ENCODE measurements at regions not wholly inside any gene's neighbourhood (a gene's known extent, or its start where the extent isn't known, plus 50 kb on each side); places are given as distances from the start of the nearest gene placed in this dataset.

GRCh38 chr2:236375973-236376476 is 111.8 kb upstream of the ASB18 start:
- TF ChIP-seq, protein P1, sequence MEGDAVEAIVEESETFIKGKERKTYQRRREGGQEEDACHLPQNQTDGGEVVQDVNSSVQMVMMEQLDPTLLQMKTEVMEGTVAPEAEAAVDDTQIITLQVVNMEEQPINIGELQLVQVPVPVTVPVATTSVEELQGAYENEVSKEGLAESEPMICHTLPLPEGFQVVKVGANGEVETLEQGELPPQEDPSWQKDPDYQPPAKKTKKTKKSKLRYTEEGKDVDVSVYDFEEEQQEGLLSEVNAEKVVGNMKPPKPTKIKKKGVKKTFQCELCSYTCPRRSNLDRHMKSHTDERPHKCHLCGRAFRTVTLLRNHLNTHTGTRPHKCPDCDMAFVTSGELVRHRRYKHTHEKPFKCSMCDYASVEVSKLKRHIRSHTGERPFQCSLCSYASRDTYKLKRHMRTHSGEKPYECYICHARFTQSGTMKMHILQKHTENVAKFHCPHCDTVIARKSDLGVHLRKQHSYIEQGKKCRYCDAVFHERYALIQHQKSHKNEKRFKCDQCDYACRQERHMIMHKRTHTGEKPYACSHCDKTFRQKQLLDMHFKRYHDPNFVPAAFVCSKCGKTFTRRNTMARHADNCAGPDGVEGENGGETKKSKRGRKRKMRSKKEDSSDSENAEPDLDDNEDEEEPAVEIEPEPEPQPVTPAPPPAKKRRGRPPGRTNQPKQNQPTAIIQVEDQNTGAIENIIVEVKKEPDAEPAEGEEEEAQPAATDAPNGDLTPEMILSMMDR (IDR thresholded peaks at IDR 0.05), result no peak
- no peak for TF ChIP-seq ZFX (IDR thresholded peaks at IDR 0.05; ENCODE audit: borderline replicate concordance)
